H1 (cell line): ENCODE measurements at regions not wholly inside any gene's neighbourhood (a gene's known extent, or its start where the extent isn't known, plus 50 kb on each side); places are given as distances from the start of the nearest gene placed in this dataset.

Experiments used
- CREB1 ChIP-seq: IDR thresholded peaks from 2 replicates; pipeline ENCODE4 v1.6.1; 2012; ENCODE audit warnings: inconsistent platforms
- POU5F1 ChIP-seq: IDR thresholded peaks from 2 replicates; pipeline ENCODE4 v1.6.1; 2011; ENCODE audit warnings: low read depth, mild to moderate bottlenecking, low read length, moderate library complexity
- RAD21 ChIP-seq, 2 experiments: IDR thresholded peaks in 1 of 2; conservative IDR thresholded peaks in 1 of 2; 2 replicates each; pipeline ENCODE4 v1.6.1; 2011; ENCODE audit warnings: low read depth in 2 of 2, low read length in 2 of 2, improper control_type of control experiment in 1 of 2, inconsistent platforms in 1 of 2, mild to moderate bottlenecking in 1 of 2, moderate library complexity in 1 of 2
- SIRT6 ChIP-seq: IDR thresholded peaks from one replicate; pipeline ENCODE4 v1.7.1; 2012; ENCODE audit warnings: low read length, inconsistent platforms
- SP2 ChIP-seq: IDR thresholded peaks from 2 replicates; pipeline ENCODE4 v1.6.1; 2012; ENCODE audit warnings: mild to moderate bottlenecking, low read length, inconsistent platforms
- SP4 ChIP-seq: IDR thresholded peaks from 2 replicates; pipeline ENCODE4 v1.6.1; 2012; ENCODE audit warnings: low read length, inconsistent platforms
- TEAD4 ChIP-seq: IDR thresholded peaks from 2 replicates; pipeline ENCODE4 v1.6.1; 2012; ENCODE audit warnings: low read depth, low read length, inconsistent platforms, mixed read lengths

DNA sequence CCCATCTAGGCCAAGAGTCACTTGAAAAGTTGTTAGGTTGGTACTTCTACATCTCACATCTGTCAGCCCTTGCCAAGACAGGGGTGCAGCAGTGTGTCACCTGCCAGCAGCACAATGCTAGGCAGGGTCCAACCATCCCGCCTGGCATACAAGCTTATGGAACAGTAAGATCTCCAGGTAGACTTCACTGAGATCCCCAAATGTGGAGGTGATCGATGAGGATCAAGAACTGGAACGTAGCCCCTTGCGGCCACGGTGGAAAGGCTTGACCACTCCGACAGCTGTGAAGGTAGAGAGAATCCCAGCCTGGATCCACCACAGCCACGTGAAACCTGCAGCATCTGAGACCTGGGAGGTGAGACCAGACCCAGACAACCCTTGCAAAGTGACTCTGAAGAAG, 696.0 kb upstream of the LMO3 start (continued):
- TF ChIP-seq SP2 (no peak), SIRT6 (no peak), POU5F1 (no peak), CREB1 (no peak), RAD21 (IDR thresholded peaks at IDR 0.05 in 1 of 2, conservative IDR thresholded peaks at IDR 0.05 in 1 of 2; ENCODE audit: low read depth in 2 of 2, low read length in 2 of 2) (no peak), TEAD4 (no peak), SP4 (no peak)
